GM21367 (cell line): ENCODE measurements at regions not wholly inside any gene's neighbourhood (a gene's known extent, or its start where the extent isn't known, plus 50 kb on each side); places are given as distances from the start of the nearest gene placed in this dataset.
"Not testable (repeated sequence)": the region's sequence is repeated elsewhere in the genome, so short reads cannot be mapped to it uniquely, and the experiment has no call there.

Experiments
- ATAC-seq: cut with Tn5 transposase; IDR thresholded peaks from one replicate; pipeline ENCODE4 v1.9.1; 2021; ENCODE audit not compliant: unreplicated experiment

- ATAC-seq = no peak
These were observed 147.8 kb upstream of the POGK start for GRCh38 chr1:166691476-166691875.

GRCh38 chr1:166692346-166692745 is 146.9 kb upstream of the POGK start:
- ATAC-seq = no peak

- ATAC-seq = no peak
These were observed 146.1 kb upstream of the POGK start for GRCh38 chr1:166693158-166693557.

GRCh38 chr1:166693673-166694297 is 145.5 kb upstream of the POGK start:
- no peak for ATAC-seq

GRCh38 chr1:166695115-166695514 is 144.2 kb upstream of the POGK start:
- no peak for ATAC-seq

GRCh38 chr1:166695834-166696233 is 143.4 kb upstream of the POGK start:
- not testable (repeated sequence) for ATAC-seq

GRCh38 chr1:166698771-166699170 is 140.5 kb upstream of the POGK start:
- ATAC-seq = no peak

- no peak for ATAC-seq
These were observed 139.7 kb upstream of the POGK start for GRCh38 chr1:166699613-166700012.

- ATAC-seq = no peak
These were observed 138.6 kb upstream of the POGK start for GRCh38 chr1:166700696-166701095.

GRCh38 chr1:166701603-166702100 is 137.6 kb upstream of the POGK start:
- no peak for ATAC-seq

- no peak for ATAC-seq
These were observed 136.1 kb upstream of the POGK start for GRCh38 chr1:166703141-166703540.

- ATAC-seq = no peak
These were observed 135.4 kb upstream of the POGK start for GRCh38 chr1:166703726-166704462.

- no peak for ATAC-seq
These were observed 133.6 kb upstream of the POGK start for GRCh38 chr1:166705376-166706289.

GRCh38 chr1:166716620-166717019 is 122.7 kb upstream of the POGK start:
- ATAC-seq = no peak

GRCh38 chr1:166721145-166721544 is 118.1 kb upstream of the POGK start:
- ATAC-seq = no peak

GRCh38 chr1:166730299-166730888 is 108.9 kb upstream of the POGK start:
- no peak for ATAC-seq

- ATAC-seq = no peak
These were observed 101.1 kb upstream of the POGK start for GRCh38 chr1:166738140-166738539.

- no peak for ATAC-seq
These were observed 100.4 kb upstream of the POGK start for GRCh38 chr1:166738873-166739272.

GRCh38 chr1:166740668-166741276 is 98.5 kb upstream of the POGK start:
- no peak for ATAC-seq

- no peak for ATAC-seq
These were observed 76.0 kb upstream of the POGK start for GRCh38 chr1:166763318-166763717.

- ATAC-seq = no peak
These were observed 72.3 kb upstream of the POGK start for GRCh38 chr1:166766942-166767341.
